Activated CD4-positive, alpha-beta T cell treated with anti-CD3 and anti-CD28 coated beads, Interleukin-2, amount 10 ng/mL, durations not matched to agents 7 days and 5 days (primary cell): ENCODE measurements at regions not wholly inside any gene's neighbourhood (a gene's known extent, or its start where the extent isn't known, plus 50 kb on each side); places are given as distances from the start of the nearest gene placed in this dataset.

ENCODE experiments used
- CTCF ChIA-PET: fragments of 350-600 bp; sonication (Branson Sonifier 250); formaldehyde crosslinking; loops from one replicate; lab custom pipeline; 2021; ENCODE audit warnings: antibody characterized with exemption; lab: Charles Lee
- POLR2A ChIA-PET: fragments of 350-600 bp; sonication (Branson Sonifier 250); formaldehyde crosslinking; loops from one replicate; lab custom pipeline; 2021; ENCODE audit warnings: antibody characterized with exemption; lab: Charles Lee
- DNase-seq: peaks from one replicate; pipeline ENCODE4 v3.0.0-alpha.2; 2020
- H3K27ac Mint-ChIP-seq: one replicate; pipeline ENCODE4 v1.8.0; 2021; ENCODE audit warnings: mild to moderate bottlenecking, moderate library complexity, mixed read lengths
- H3K27me3 Mint-ChIP-seq: one replicate; pipeline ENCODE4 v1.8.0; 2021; ENCODE audit warnings: mixed read lengths
- H3K36me3 Mint-ChIP-seq: one replicate; pipeline ENCODE4 v1.8.0; 2021; ENCODE audit warnings: low read depth, mixed read lengths
- H3K4me1 Mint-ChIP-seq: one replicate; pipeline ENCODE4 v1.8.0; 2021; ENCODE audit warnings: mixed read lengths
- H3K4me3 Mint-ChIP-seq: one replicate; pipeline ENCODE4 v1.8.0; 2021; ENCODE audit warnings: mild to moderate bottlenecking, moderate library complexity, mixed read lengths
- H3K9me3 Mint-ChIP-seq: one replicate; pipeline ENCODE4 v1.8.0; 2021; ENCODE audit warnings: mixed read lengths

GRCh38 chr1:230591678-230592077 lies 50.6 kb upstream of the COG2 start:
- CTCF ChIA-PET: no interaction called here
- Mint-ChIP-seq H3K36me3 (no peaks in the 10 kb centered on the region), H3K4me1 (no peaks in the 10 kb centered on the region), H3K9me3 (no peaks in the 10 kb centered on the region), H3K27ac (no peak overlapping the region), H3K27me3 (peaks cover 11% of the 10 kb centered on the region), H3K4me3 (no peak overlapping the region)
- no peak for DNase-seq
- POLR2A ChIA-PET: no interaction called here

GRCh38 chr1:230589951-230590350 lies 52.3 kb upstream of the COG2 start:
- ChIA-PET POLR2A (no interaction called here), CTCF (no interaction called here)
- Mint-ChIP-seq H3K9me3 (no peaks in the 10 kb centered on the region), H3K27ac (no peak overlapping the region), H3K4me1 (no peaks in the 10 kb centered on the region), H3K27me3 (peaks cover 11% of the 10 kb centered on the region), H3K4me3 (no peak overlapping the region), H3K36me3 (no peaks in the 10 kb centered on the region)
- DNase-seq: no peak

GRCh38 chr1:230588323-230588746 lies 53.9 kb upstream of the COG2 start:
- H3K4me3 Mint-ChIP-seq: no peak overlapping the region
- H3K9me3 Mint-ChIP-seq: no peaks in the 10 kb centered on the region
- no peak overlapping the region for H3K27ac Mint-ChIP-seq
- no peaks in the 10 kb centered on the region for H3K36me3 Mint-ChIP-seq
- CTCF ChIA-PET: no interaction called here
- POLR2A ChIA-PET: no interaction called here
- H3K27me3 Mint-ChIP-seq: peaks cover 11% of the 10 kb centered on the region
- no peak for DNase-seq
- H3K4me1 Mint-ChIP-seq: no peaks in the 10 kb centered on the region

DNA sequence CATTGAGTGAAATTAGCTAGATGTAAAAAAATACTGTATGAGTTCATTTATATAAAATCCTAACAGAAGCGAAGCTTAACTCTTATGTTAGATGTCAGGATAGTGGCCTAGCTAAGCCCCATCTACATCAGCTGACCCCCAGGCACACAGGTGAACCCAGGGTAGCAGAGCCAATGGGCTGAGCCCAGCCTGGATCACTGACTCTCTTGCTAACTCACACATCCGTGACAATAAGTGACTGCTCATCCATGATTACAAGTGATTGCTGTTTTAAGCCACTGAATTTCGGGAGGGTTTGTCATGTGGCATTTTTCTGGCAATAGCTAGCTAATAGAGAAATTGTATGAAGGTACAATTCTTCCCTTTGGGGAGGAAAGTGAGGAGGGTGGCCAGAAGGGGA lies 55.2 kb upstream of the COG2 start:
- H3K9me3 Mint-ChIP-seq: no peaks in the 10 kb centered on the region
- H3K4me1 Mint-ChIP-seq: no peaks in the 10 kb centered on the region
- H3K27me3 Mint-ChIP-seq: peaks cover 3% of the 10 kb centered on the region
- H3K4me3 Mint-ChIP-seq: no peak overlapping the region
- H3K36me3 Mint-ChIP-seq: no peaks in the 10 kb centered on the region
- H3K27ac Mint-ChIP-seq: no peak overlapping the region
- DNase-seq: no peak
- ChIA-PET CTCF (no interaction called here), POLR2A (no interaction called here)

GRCh38 chr1:230584660-230585059 lies 57.6 kb upstream of the COG2 start:
- no peak for DNase-seq
- no peak overlapping the region for H3K4me3 Mint-ChIP-seq
- ChIA-PET CTCF (no interaction called here), POLR2A (no interaction called here)
- H3K36me3 Mint-ChIP-seq: no peaks in the 10 kb centered on the region
- no peaks in the 10 kb centered on the region for H3K4me1 Mint-ChIP-seq
- no peaks in the 10 kb centered on the region for H3K9me3 Mint-ChIP-seq
- H3K27ac Mint-ChIP-seq: no peak overlapping the region
- H3K27me3 Mint-ChIP-seq: peaks cover 3% of the 10 kb centered on the region

DNA sequence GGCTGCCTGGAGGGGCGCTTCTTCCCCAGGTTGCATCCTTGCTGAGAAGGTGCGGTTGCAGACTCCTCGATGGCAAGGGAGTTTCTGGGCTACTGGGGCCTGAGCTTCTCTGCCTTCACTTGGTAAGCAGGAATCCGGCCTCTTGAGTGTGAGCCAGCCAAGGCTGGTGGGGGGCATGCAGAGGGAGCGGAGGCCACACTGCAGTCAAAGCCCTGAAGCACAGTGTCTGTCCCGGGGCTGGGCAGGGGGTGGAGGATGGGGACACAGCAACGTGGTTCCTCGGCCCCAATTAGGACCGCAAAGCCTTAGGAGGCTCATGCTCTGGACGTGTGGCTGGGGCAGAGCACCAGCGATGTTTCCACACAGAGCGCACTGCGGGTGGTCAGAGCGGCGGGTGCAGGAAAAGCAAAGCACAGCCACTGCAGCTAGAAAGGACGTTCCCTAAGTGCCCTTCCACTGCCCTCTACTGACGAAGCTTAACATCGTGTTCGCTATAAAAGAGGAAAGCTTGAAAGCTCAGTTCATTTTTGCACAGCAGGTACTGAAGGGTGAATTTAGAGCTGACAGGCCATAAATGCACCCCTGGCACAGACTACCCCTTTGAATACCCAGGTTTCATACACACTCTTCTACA lies 60.7 kb upstream of the COG2 start:
- no peak for DNase-seq
- no peaks in the 10 kb centered on the region for H3K9me3 Mint-ChIP-seq
- POLR2A ChIA-PET: no interaction called here
- no peaks in the 10 kb centered on the region for H3K36me3 Mint-ChIP-seq
- no peaks in the 10 kb centered on the region for H3K4me1 Mint-ChIP-seq
- H3K27ac Mint-ChIP-seq: no peak overlapping the region
- CTCF ChIA-PET: interaction anchor here (0.7 kb wide), 1 partner anchor 145 kb away, joined by 3 read pairs; no protein-coding TSS in a partner anchor
- H3K27me3 Mint-ChIP-seq: peaks cover 11% of the 10 kb centered on the region
- H3K4me3 Mint-ChIP-seq: no peak overlapping the region

DNA sequence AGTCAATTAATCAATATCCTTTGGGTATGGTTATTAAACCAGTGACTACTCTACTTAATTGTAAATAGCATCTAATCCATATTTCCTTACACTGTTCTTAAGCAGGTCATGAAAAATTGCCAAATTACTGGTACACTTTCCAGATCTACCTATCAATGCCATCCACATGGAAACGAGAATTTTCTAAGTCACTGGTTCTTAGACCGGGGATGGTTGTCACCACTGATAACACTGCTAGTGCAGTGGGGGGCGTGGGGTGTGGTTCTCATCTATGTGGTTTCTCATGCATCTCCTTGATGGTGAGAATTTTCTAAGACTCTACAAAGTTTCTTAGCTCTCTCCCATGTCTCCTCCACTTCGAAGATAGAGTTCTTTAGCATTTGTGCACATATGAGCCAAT lies 63.7 kb upstream of the COG2 start:
- ChIA-PET CTCF (no interaction called here), POLR2A (no interaction called here)
- no peak overlapping the region for H3K27ac Mint-ChIP-seq
- no peaks in the 10 kb centered on the region for H3K9me3 Mint-ChIP-seq
- H3K4me3 Mint-ChIP-seq: no peak overlapping the region
- no peaks in the 10 kb centered on the region for H3K36me3 Mint-ChIP-seq
- H3K4me1 Mint-ChIP-seq: no peaks in the 10 kb centered on the region
- H3K27me3 Mint-ChIP-seq: peaks cover 14% of the 10 kb centered on the region
- no peak for DNase-seq

GRCh38 chr1:230577537-230577936 lies 64.7 kb upstream of the COG2 start:
- no peak for DNase-seq
- peaks cover 14% of the 10 kb centered on the region for H3K27me3 Mint-ChIP-seq
- H3K27ac Mint-ChIP-seq: no peak overlapping the region
- H3K4me3 Mint-ChIP-seq: no peak overlapping the region
- no peaks in the 10 kb centered on the region for H3K9me3 Mint-ChIP-seq
- ChIA-PET CTCF (no interaction called here), POLR2A (no interaction called here)
- H3K36me3 Mint-ChIP-seq: no peaks in the 10 kb centered on the region
- H3K4me1 Mint-ChIP-seq: no peaks in the 10 kb centered on the region

GRCh38 chr1:230575886-230576500 lies 66.3 kb upstream of the COG2 start:
- no peaks in the 10 kb centered on the region for H3K9me3 Mint-ChIP-seq
- POLR2A ChIA-PET: no interaction called here
- CTCF ChIA-PET: interaction anchor here (0.6 kb wide), 1 partner anchor 8 kb away, joined by 3 read pairs; no protein-coding TSS in a partner anchor
- H3K36me3 Mint-ChIP-seq: no peaks in the 10 kb centered on the region
- H3K4me1 Mint-ChIP-seq: no peaks in the 10 kb centered on the region
- H3K27ac Mint-ChIP-seq: no peak overlapping the region
- no peak for DNase-seq
- H3K4me3 Mint-ChIP-seq: no peak overlapping the region
- peaks cover 20% of the 10 kb centered on the region for H3K27me3 Mint-ChIP-seq

DNA sequence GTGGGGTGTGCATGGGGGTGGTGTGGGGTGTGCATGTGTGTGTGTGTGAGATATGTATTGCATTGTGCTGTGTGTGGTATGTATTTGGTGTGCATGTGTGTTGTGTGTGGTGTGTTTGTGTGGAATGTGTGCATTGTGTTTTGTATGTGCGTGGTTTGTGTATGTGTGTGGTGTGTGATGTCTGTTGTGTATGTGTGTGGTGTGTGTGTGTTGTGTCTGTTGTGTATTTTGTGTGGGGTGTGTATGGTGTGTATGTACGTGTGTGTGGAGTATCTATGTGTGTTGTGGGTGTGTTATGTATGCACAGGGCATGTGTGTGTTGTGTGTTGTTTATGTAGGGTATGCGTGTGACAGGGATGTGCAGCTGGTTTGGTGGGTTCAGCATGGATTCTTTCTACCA lies 67.8 kb upstream of the COG2 start:
- Mint-ChIP-seq H3K9me3 (no peaks in the 10 kb centered on the region), H3K4me3 (no peak overlapping the region), H3K27ac (no peak overlapping the region), H3K36me3 (no peaks in the 10 kb centered on the region), H3K27me3 (peaks cover 25% of the 10 kb centered on the region), H3K4me1 (no peaks in the 10 kb centered on the region)
- POLR2A ChIA-PET: no interaction called here
- CTCF ChIA-PET: no interaction called here
- DNase-seq: no peak

GRCh38 chr1:230573658-230574057 lies 68.6 kb upstream of the COG2 start:
- no peak overlapping the region for H3K27ac Mint-ChIP-seq

DNA sequence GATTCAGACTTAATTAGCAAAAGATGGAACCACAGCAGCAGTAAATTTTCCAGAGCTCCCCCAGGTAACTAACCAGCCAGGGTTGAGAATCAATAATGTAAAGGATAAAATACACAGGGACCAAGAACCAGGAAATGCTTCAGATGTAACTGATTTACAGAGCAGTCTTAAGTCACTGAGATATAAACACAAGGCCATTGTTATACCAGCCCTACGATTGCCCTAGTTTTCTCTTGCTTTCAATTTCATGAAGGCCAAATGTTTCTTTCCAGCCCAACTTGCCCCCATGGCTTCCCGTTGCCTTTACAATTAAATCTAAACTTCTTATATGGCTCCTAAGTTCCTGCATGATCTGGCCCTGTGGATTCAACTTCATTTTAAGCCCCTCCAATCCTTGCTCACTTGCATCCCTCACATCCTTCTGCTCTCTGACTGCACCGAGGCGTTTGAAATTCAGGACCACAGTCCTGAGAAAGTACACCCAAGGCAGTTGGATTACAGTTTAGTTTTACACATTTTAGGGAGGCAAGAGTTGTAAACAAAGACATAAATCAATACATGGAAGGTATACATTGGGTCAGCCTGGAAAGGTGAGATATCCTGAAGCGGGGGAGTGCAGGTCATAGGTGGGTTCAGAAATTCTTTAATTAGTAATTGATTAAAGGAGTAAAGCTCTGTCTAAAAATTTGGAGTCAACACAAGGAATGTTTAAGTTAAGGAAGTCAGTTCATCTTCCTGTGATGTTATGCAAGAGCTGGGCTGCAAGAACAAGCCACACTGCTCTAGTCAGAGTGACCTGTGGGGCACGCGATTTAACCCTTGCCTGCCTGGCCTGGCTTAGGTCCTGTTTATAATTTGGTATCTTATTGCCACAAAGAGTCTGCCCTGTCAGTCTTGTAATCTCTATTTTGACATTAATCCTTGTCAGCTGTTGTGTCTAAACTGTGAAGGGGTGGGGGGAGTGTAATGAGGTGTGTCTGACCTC lies 69.9 kb upstream of the COG2 start:
- Mint-ChIP-seq H3K27me3 (peaks cover 17% of the 10 kb centered on the region), H3K4me1 (no peaks in the 10 kb centered on the region), H3K36me3 (no peaks in the 10 kb centered on the region), H3K27ac (no peak overlapping the region), H3K9me3 (no peaks in the 10 kb centered on the region), H3K4me3 (no peak overlapping the region)
- ChIA-PET POLR2A (no interaction called here), CTCF (no interaction called here)
- DNase-seq: no peak

More at GRCh38 chr1:230573658-230574057, 68.6 kb upstream of the COG2 start:
- Mint-ChIP-seq H3K4me3 (no peak overlapping the region), H3K9me3 (no peaks in the 10 kb centered on the region), H3K4me1 (no peaks in the 10 kb centered on the region), H3K36me3 (no peaks in the 10 kb centered on the region), H3K27me3 (peaks cover 22% of the 10 kb centered on the region)
- no peak for DNase-seq
- CTCF ChIA-PET: no interaction called here
- POLR2A ChIA-PET: no interaction called here

- no peaks in the 10 kb centered on the region for H3K4me1 Mint-ChIP-seq
- POLR2A ChIA-PET: no interaction called here
- H3K36me3 Mint-ChIP-seq: no peaks in the 10 kb centered on the region
- peaks cover 16% of the 10 kb centered on the region for H3K27me3 Mint-ChIP-seq
- CTCF ChIA-PET: no interaction called here
- H3K27ac Mint-ChIP-seq: no peak overlapping the region
- H3K4me3 Mint-ChIP-seq: no peak overlapping the region
- no peaks in the 10 kb centered on the region for H3K9me3 Mint-ChIP-seq
- DNase-seq: no peak
These were observed 71.4 kb upstream of the COG2 start for GRCh38 chr1:230570724-230571360.
